A549 (cell line): ENCODE measurements at regions not wholly inside any gene's neighbourhood (a gene's known extent, or its start where the extent isn't known, plus 50 kb on each side); places are given as distances from the start of the nearest gene placed in this dataset.

Experiments used
- ATAC-seq, 2 experiments: fragments of 200-7000 bp in 1 of 2; fragments of >200 bp in 1 of 2; cut with Nextera tagmentation in 1 of 2; cut with Tn5 transposase in 1 of 2; 3 replicates each; pipeline versions ENCODE4 v1.8.0 to v1.9.1; 2018 to 2020; ENCODE audit warnings: mild to moderate bottlenecking in 1 of 2, moderate library complexity in 1 of 2
- CTCF ChIA-PET: fragments of 300-600 bp; sonication (Branson Sonifier 250); formaldehyde crosslinking; extraction: SDS; loops from one replicate; lab custom pipeline; 2021; ENCODE audit warnings: antibody characterized with exemption, inconsistent platforms; lab: Yijun Ruan, JAX
- POLR2A ChIA-PET: fragments of 350-600 bp; formaldehyde crosslinking; extraction: SDS; loops from one replicate; lab custom pipeline; 2021; ENCODE audit warnings: antibody characterized with exemption, inconsistent platforms; lab: Yijun Ruan, JAX
- DNase-seq, 2 experiments: peaks; one replicate each; pipeline versions ENCODE4 v3.0.0 to v3.0.0-alpha.2; 2011 to 2016; ENCODE audit warnings: low read depth in 1 of 2, low spot score in 1 of 2
- FAIRE-seq: peaks from 2 replicates; lab custom pipeline; 2011; peaks lifted over from hg19 to GRCh38; lab: Jason Lieb, UNC
- H3K27ac ChIP-seq, 2 experiments: fragments of >200 bp; sonication (Bioruptor Twin); formaldehyde crosslinking; 3 replicates each; pipeline ENCODE4 v1.5.1; 2016 to 2017
- H3K4me1 ChIP-seq: fragments of >200 bp; sonication (Bioruptor Twin); formaldehyde crosslinking; 3 replicates; pipeline ENCODE4 v1.6.1; 2016
- H3K4me2 ChIP-seq: fragments of >200 bp; sonication (Bioruptor Twin); formaldehyde crosslinking; 3 replicates; pipeline ENCODE4 v1.6.1; 2016
- H3K4me3 ChIP-seq: fragments of >200 bp; sonication (Bioruptor Twin); formaldehyde crosslinking; 3 replicates; pipeline ENCODE4 v1.5.1; 2016
- H3K9me3 ChIP-seq: fragments of >200 bp; sonication (Bioruptor Twin); formaldehyde crosslinking; 3 replicates; pipeline ENCODE4 v1.6.1; 2016
- ATOH8 ChIP-seq: fragments of 250-450 bp; sonication (Bioruptor Pico); IDR thresholded peaks from 2 replicates; pipeline ENCODE4 v1.5.0; 2020; ENCODE audit warnings: low read depth, mild to moderate bottlenecking, moderate library complexity
- BCL3 ChIP-seq: fragments of >200 bp; sonication (Bioruptor Twin); formaldehyde crosslinking; IDR thresholded peaks from 3 replicates; pipeline ENCODE4 v1.6.1; 2016
- BHLHE40 ChIP-seq: IDR thresholded peaks from 2 replicates; pipeline ENCODE4 v1.6.1; 2012; ENCODE audit warnings: low read depth, low read length, inconsistent platforms
- CEBPB ChIP-seq, 2 experiments: fragments of >200 bp in 1 of 2; sonication (Bioruptor Twin) in 1 of 2; formaldehyde crosslinking in 1 of 2; IDR thresholded peaks; 2 replicates each; pipeline ENCODE4 v1.6.1; 2012 to 2016
- CTCF ChIP-seq: fragments of >200 bp; sonication (Bioruptor Twin); formaldehyde crosslinking; IDR thresholded peaks from 3 replicates; pipeline ENCODE4 v1.5.1; 2016
- EHMT2 ChIP-seq: fragments of 200-600 bp; sonication (generic); IDR thresholded peaks from 2 replicates; pipeline ENCODE4 v1.6.1; 2016; ENCODE audit warnings: antibody characterized with exemption, low read depth, mild to moderate bottlenecking, moderate library complexity
- FOXS1 ChIP-seq: fragments of 250-450 bp; sonication (Bioruptor Pico); IDR thresholded peaks from 2 replicates; pipeline ENCODE4 v1.5.0; 2020; ENCODE audit warnings: mild to moderate bottlenecking, moderate library complexity
- GATA3 ChIP-seq: IDR thresholded peaks from 2 replicates; pipeline ENCODE4 v1.6.1; 2012; ENCODE audit warnings: borderline replicate concordance
- HDAC2 ChIP-seq: fragments of 200-600 bp; sonication (generic); IDR thresholded peaks from 2 replicates; pipeline ENCODE4 v1.6.1; 2016
- HES2 ChIP-seq: fragments of >200 bp; sonication (Bioruptor Twin); formaldehyde crosslinking; IDR thresholded peaks from 2 replicates; pipeline ENCODE4 v1.6.1; 2016
- HMGXB4 ChIP-seq: fragments of 250-450 bp; sonication (Bioruptor Pico); IDR thresholded peaks from 2 replicates; pipeline ENCODE4 v1.5.0; 2021; ENCODE audit warnings: mild to moderate bottlenecking, moderate library complexity, borderline replicate concordance
- HOXB5 ChIP-seq: fragments of 250-450 bp; sonication (Bioruptor Pico); IDR thresholded peaks from 2 replicates; pipeline ENCODE4 v1.5.0; 2020; ENCODE audit warnings: mild to moderate bottlenecking, moderate library complexity
- JUN ChIP-seq, 2 experiments: fragments of >200 bp; sonication (Bioruptor Twin); formaldehyde crosslinking; IDR thresholded peaks; 2 replicates in 1 of 2; 3 replicates in 1 of 2; pipeline ENCODE4 v1.6.1; 2016 to 2017
- JUNB ChIP-seq: fragments of >200 bp; sonication (Bioruptor Twin); formaldehyde crosslinking; IDR thresholded peaks from 2 replicates; pipeline ENCODE4 v1.6.1; 2016
- MAZ ChIP-seq: fragments of 150-350 bp; IDR thresholded peaks from 2 replicates; pipeline ENCODE4 v1.6.1; 2014; ENCODE audit warnings: antibody characterized with exemption, low read depth, low read length, borderline replicate concordance
- NPAS2 ChIP-seq: fragments of 250-450 bp; sonication (Bioruptor Pico); IDR thresholded peaks from 2 replicates; pipeline ENCODE4 v1.8.0; 2022; ENCODE audit warnings: mild to moderate bottlenecking, moderate library complexity, borderline replicate concordance
- PBX3 ChIP-seq: IDR thresholded peaks from 2 replicates; pipeline ENCODE4 v1.6.1; 2012
- PHF8 ChIP-seq: fragments of 200-600 bp; sonication (generic); IDR thresholded peaks from 2 replicates; pipeline ENCODE4 v1.6.1; 2016; ENCODE audit warnings: low read depth, mild to moderate bottlenecking, antibody characterized with exemption, moderate library complexity, borderline replicate concordance
- POLR2A ChIP-seq: IDR thresholded peaks from 2 replicates; pipeline ENCODE4 v1.6.1; 2012; ENCODE audit warnings: mild to moderate bottlenecking, low read length
- POLR2AphosphoS2 ChIP-seq: conservative IDR thresholded peaks from 2 replicates; pipeline ENCODE4 v1.6.1; 2012; ENCODE audit warnings: low read length, improper control_type of control experiment, inconsistent platforms
- RAD21 ChIP-seq, 2 experiments: fragments of >200 bp in 1 of 2; sonication (Bioruptor Twin) in 1 of 2; formaldehyde crosslinking in 1 of 2; IDR thresholded peaks in 1 of 2; conservative IDR thresholded peaks in 1 of 2; 2 replicates in 1 of 2; 3 replicates in 1 of 2; pipeline ENCODE4 v1.6.1; 2012 to 2018; ENCODE audit warnings: inconsistent platforms in 1 of 2
- RARB ChIP-seq: fragments of 250-450 bp; sonication (Bioruptor Pico); IDR thresholded peaks from 2 replicates; pipeline ENCODE4 v1.8.0; 2021; ENCODE audit warnings: mild to moderate bottlenecking, moderate library complexity
- RCOR1 ChIP-seq: fragments of 150-350 bp; IDR thresholded peaks from 2 replicates; pipeline ENCODE4 v1.6.1; 2014; ENCODE audit warnings: antibody characterized with exemption, low read length, low read depth
- RFX5 ChIP-seq: fragments of 450-650 bp; IDR thresholded peaks from 2 replicates; pipeline ENCODE4 v1.7.1; 2014; ENCODE audit warnings: antibody characterized with exemption, mild to moderate bottlenecking, moderate library complexity
- SREBF2 ChIP-seq: fragments of 450-650 bp; IDR thresholded peaks from 2 replicates; pipeline ENCODE4 v1.6.1; 2014; ENCODE audit warnings: mild to moderate bottlenecking, moderate library complexity
- ZC3H11A ChIP-seq: fragments of 450-650 bp; IDR thresholded peaks from 2 replicates; pipeline ENCODE4 v1.6.1; 2014; ENCODE audit warnings: antibody characterized with exemption, mild to moderate bottlenecking
- ZFP36 ChIP-seq: fragments of 450-650 bp; IDR thresholded peaks from 2 replicates; pipeline ENCODE4 v1.6.1; 2014; ENCODE audit warnings: borderline replicate concordance; ENCODE audit not compliant: partially characterized antibody
- ZNF302 ChIP-seq: fragments of 250-450 bp; sonication (Bioruptor Pico); IDR thresholded peaks from 2 replicates; pipeline ENCODE4 v1.9.0; 2021; ENCODE audit warnings: inconsistent platforms, mild to moderate bottlenecking, moderate library complexity
- ZSCAN20 ChIP-seq: fragments of 250-450 bp; sonication (Bioruptor Pico); IDR thresholded peaks from 2 replicates; pipeline ENCODE4 v1.8.0; 2022; ENCODE audit warnings: mild to moderate bottlenecking, moderate library complexity
- WGBS: methylation state at CpG from one replicate; pipeline ENCODE4 v1.1.6; 2017; ENCODE audit errors: missing lambda C conversion rate; 5-methylcytosine and 5-hydroxymethylcytosine counted together

- FAIRE-seq (no peak), ATAC-seq (no peak), DNase-seq (no peak)
- H3K27ac ChIP-seq, result no peak overlapping the region
- no peaks in the 10 kb centered on the region for H3K9me3 ChIP-seq
- ChIA-PET POLR2A (no interaction called here), CTCF (no interaction called here)
- no peaks in the 10 kb centered on the region for H3K4me1 ChIP-seq
- H3K4me3 ChIP-seq, result no peak overlapping the region
- no peak for TF ChIP-seq FOXS1 (CRISPR knock-in tag)
- no peak for TF ChIP-seq BCL3
- TF ChIP-seq HDAC2, result no peak
- no peak for TF ChIP-seq ZC3H11A
- no peak for TF ChIP-seq HES2
- TF ChIP-seq JUN (IDR thresholded peaks at IDR 0.05), result no peak
- no peak for TF ChIP-seq RAD21 (conservative IDR thresholded peaks at IDR 0.05 in 1 of 2, IDR thresholded peaks at IDR 0.05 in 1 of 2)
- TF ChIP-seq MAZ, result no peak
- TF ChIP-seq POLR2A, result no peak
- TF ChIP-seq ZSCAN20 (CRISPR knock-in tag), result no peak
- no peak for TF ChIP-seq HOXB5 (CRISPR knock-in tag)
- TF ChIP-seq ZNF302 (CRISPR knock-in tag), result no peak
- TF ChIP-seq EHMT2, result no peak
- no peak overlapping the region for H3K4me2 ChIP-seq
These were observed 207.1 kb upstream of the KCTD3 start for GRCh38 chr1:215360031-215360430.

GRCh38 chr1:215360758-215361157 is 206.3 kb upstream of the KCTD3 start:
- Histone ChIP-seq H3K9me3 (no peaks in the 10 kb centered on the region), H3K4me1 (no peaks in the 10 kb centered on the region), H3K4me2 (no peak overlapping the region), H3K4me3 (no peak overlapping the region), H3K27ac (no peak overlapping the region)
- WGBS, result 2% methylated on average over 2 of the region's 2 CpGs
- CTCF ChIA-PET, result no interaction called here
- ATAC-seq (no peak), FAIRE-seq (no peak), DNase-seq (no peak)
- POLR2A ChIA-PET, result no interaction called here
- TF ChIP-seq JUNB (no peak), CTCF (no peak), GATA3 (no peak), NPAS2 (CRISPR knock-in tag) (no peak)

- FAIRE-seq, result no peak
- Histone ChIP-seq H3K4me3 (no peak overlapping the region), H3K4me1 (no peaks in the 10 kb centered on the region), H3K9me3 (no peaks in the 10 kb centered on the region)
- no peak for ATAC-seq
- CTCF ChIA-PET, result no interaction called here
- DNase-seq, result no peak
- POLR2A ChIA-PET, result no interaction called here
- TF ChIP-seq RAD21 (conservative IDR thresholded peaks at IDR 0.05 in 1 of 2, IDR thresholded peaks at IDR 0.05 in 1 of 2), result no peak
- no peak for TF ChIP-seq ZFP36
- no peak for TF ChIP-seq POLR2AphosphoS2
- TF ChIP-seq RCOR1, result no peak
- no peak for TF ChIP-seq ATOH8 (CRISPR knock-in tag)
- TF ChIP-seq POLR2A, result no peak
- no peak for TF ChIP-seq RARB (CRISPR knock-in tag)
- TF ChIP-seq CEBPB (IDR thresholded peaks at IDR 0.05), result no peak
- TF ChIP-seq BHLHE40, result no peak
- no peak for TF ChIP-seq PBX3
- no peak for TF ChIP-seq HDAC2
- no peak for TF ChIP-seq ZC3H11A
- TF ChIP-seq JUNB, result no peak
- TF ChIP-seq PHF8, result no peak
- no peak for TF ChIP-seq ZNF302 (CRISPR knock-in tag)
- no peak for TF ChIP-seq RFX5
- TF ChIP-seq HMGXB4, result no peak
- TF ChIP-seq SREBF2, result no peak
- TF ChIP-seq, all 56 proteins: peak for 0
- Histone ChIP-seq H3K27ac (no peak overlapping the region), H3K4me2 (no peak overlapping the region)
These were observed 191.7 kb upstream of the KCTD3 start for GRCh38 chr1:215375381-215375780.
